NT2/D1 (cell line): ENCODE measurements at regions not wholly inside any gene's neighbourhood (a gene's known extent, or its start where the extent isn't known, plus 50 kb on each side); places are given as distances from the start of the nearest gene placed in this dataset.

Source experiments
- YY1 ChIP-seq: IDR thresholded peaks from 2 replicates; pipeline ENCODE4 v1.6.1; 2011; ENCODE audit not compliant: insufficient read length, insufficient read depth
- ZNF274 ChIP-seq: IDR thresholded peaks from 2 replicates; pipeline ENCODE4 v1.6.1; 2011; ENCODE audit warnings: mild to moderate bottlenecking, low read depth, low read length

DNA sequence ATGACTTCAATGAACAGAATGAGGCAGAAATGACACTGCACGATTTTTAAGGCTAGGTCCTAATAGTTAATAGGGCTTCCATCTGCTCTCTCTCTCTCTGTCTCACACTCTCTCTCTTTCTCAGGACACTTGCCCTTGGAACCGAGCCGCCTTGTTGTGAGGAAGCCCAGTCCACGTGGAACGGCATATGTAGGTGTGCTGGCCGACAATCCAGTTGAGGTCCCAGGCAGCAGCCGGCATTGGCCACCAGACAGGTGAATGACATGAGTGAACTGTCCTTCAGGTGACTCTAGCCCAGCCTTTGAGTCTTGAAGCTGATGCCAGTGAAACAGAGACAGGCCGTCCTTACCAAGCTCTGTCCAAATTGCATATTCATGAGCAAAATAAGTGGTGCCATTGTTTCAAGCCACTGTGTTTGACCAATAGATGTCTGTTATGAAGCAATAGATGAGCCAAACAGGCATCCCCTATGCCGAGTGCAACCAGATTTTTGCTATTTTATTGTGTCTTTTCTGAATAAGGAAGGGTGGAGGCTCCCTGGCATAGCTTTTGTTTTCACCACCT is 217.5 kb upstream of the LHX5 start:
- TF ChIP-seq YY1 = no peak
- no peak for TF ChIP-seq ZNF274
